HG03469 (cell line): ENCODE measurements at regions not wholly inside any gene's neighbourhood (a gene's known extent, or its start where the extent isn't known, plus 50 kb on each side); places are given as distances from the start of the nearest gene placed in this dataset.

ENCODE experiments used
- ATAC-seq: cut with Tn5 transposase; IDR thresholded peaks from one replicate; pipeline ENCODE4 v1.9.1; 2021; ENCODE audit warnings: mild to moderate bottlenecking, moderate library complexity, moderate number of reproducible peaks; ENCODE audit not compliant: unreplicated experiment

DNA sequence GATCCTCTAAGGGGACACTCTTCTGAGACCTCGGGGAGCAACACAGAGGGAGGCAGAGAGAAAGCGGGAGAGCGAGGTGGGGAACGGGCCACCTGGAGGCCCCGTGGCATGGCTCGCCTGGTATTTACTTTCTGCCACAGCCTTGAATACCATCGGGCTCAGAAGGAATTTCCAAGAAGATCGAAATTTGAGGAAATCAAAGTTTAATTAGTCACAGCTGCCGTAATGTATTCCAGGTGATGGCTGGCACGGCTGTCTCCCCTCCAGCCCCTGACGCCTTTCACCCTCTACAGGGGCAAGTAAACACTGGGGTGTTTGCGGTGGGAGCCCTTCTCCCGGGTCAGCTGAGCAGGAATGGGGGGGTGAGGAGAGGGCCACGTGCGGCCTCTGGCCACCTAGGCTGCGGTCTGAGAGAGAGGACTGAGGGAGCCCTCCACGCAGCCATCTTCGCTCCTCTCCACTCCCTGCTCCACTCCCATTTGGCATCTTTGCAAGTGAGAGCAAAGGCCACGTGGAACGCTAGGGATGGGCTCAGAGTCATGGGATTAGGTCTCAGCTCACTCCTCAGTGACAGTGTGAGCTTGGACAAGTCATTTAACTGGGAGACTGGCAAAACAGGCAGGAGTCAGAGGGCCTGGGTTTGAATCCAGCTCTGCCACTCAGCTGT lies 125.2 kb downstream of the SYF2 start:
- ATAC-seq: no peak

DNA sequence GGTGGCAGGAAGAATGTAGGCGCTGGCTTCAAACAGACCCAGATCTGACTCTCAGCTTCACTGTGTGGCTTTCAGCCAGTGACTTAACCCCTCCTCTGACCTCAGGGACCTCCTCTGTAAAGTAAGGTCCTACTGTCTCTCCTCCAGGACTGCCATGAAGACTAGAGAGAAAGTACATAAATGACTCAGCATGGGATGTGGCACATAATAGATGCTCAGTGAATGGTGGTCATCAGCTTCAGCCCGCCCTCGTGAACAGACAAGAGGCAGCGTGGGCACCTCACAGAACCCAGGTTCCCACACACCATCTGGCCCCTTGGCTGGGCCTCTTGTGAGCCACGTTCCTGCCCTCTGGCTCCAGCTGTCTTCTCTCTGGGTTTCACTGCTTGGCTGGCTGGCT lies 126.0 kb downstream of the SYF2 start:
- no peak for ATAC-seq

DNA sequence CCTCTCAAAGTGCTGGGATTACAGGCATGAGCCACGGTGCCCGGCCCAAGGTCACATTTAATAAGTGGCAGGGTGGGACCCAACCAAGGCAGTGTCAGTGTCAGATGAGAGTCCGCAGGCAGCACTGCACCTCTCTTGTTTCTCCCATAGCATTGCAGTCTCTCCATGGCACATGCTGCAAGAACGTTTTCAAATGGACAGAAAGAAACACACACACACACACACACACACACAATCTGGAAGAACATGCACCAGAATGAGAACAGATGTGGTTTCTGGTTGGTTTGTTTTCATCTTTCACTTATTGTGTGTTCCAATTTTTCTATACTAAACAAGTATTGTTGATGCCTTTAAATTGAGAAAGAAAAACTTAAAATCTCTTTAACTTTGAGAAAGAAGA lies 126.5 kb downstream of the SYF2 start:
- no peak for ATAC-seq

DNA sequence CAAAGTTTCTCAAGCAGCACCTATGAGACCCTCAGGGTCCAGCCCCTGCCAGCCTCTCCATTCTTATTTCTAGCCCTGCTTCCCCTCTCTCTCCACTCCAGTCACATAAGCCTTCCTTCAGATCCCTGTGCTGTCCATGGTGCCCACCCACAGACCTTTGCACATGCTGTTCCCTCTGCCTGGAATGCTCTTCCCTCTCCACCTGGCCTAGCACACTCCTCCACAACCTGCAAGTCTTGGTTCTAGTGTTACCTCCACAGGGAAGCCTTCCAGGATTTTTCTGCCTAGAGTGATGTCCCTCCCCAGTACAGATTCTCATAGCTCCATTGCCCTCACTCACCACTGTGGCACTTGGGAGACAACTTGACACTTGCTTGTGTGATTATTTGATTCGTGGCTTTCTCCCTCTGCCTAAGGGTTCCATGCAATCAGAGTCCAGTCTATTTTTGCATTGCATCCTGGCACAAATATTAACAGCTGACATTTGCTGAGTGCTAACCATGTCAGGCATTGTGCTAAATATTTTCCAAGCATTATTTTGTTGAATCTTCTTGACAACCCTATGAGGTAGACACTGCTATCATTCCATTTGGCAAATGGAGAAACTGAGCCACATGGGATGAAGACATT lies 127.3 kb downstream of the SYF2 start:
- no peak for ATAC-seq

DNA sequence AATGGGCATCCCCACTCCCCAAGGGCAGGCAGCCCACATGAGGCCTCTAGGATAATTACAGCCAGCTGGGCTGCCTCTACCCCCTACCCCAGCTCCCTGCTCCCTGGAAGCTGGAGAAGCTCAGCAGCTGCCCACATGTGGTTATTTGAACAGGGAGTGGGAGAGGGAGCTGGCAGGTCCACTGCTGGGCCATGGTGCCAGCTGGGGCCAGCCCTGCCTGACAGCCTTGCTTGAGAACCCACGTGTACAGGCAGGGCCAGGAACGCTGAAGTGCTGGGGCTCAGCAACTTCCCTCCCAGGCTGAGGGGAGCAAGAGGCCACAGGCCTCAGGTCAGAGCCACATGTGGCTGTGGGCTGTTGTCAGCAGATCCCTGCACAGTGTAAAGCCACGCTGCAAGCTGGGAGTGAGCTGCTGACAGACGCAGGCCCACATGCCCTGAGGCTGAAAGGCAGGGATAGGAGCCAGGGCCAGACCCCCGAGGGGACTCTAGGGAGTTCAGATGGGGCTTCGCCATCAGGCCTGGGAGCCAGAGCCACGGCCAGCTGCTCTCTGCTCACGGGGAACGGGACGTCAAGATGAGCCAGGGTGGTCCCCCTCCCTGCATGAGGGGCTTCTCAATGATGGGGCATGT lies 129.0 kb downstream of the SYF2 start:
- no peak for ATAC-seq

DNA sequence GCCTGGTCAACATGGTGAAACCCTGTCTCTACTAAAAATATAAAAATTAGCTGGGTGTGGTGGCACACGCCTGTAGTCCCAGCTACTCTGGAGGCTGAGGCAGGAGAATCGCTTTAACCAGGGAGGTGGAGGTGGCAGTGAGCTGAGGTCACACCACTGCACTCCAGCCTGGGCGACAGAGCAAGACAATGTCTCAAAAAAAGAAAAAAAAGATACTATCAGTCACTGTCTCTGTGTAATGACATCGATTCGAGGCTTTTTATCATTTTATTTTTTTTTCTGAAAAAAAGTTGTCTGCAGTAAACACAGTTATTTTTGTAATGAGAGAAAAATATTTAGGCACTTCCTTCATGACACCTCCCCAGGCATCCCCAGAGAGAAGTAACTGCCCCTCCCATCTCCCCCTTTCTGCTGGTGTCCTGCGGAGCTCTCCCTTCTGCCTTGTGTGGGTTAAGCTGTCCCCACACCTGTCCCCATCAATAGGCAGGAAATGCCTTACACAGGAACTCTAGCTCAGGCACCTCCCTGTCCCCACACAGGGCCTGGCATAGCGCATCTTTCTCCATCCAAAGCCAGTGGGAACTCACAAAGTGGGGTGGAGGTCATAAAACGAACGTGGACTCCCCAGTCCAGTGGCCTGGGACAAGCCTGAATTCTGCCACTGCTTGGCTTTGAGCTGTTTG lies 132.0 kb downstream of the SYF2 start:
- ATAC-seq: no peak

DNA sequence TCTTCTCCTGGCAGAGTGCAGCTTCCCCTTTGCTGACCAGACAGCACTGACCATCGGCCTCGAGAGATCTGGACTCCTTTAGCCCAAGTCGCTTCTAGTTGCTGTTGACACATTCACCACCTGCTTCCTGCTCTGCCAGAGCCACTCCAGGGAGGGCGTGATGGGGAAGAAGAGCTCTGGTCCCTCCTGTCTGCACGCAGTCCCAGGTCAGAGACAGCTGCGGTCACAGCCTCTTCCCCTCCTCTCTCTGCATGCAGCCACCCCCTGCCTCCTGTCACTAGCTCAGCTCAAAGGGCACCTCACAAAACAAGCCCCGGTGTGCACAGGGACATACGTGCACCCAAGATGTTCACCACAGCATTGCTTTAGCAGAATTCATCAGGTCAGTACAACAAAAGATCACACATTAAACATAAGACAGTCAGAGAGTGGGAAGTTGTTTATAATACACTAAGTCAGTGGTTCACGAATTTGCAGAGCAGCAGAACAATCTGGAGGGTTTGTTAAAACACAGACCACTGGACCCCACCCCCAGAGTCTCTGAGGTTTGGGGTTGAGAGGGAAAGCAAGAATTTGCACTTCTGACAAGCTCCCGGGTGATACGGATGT lies 132.9 kb downstream of the SYF2 start:
- no peak for ATAC-seq

DNA sequence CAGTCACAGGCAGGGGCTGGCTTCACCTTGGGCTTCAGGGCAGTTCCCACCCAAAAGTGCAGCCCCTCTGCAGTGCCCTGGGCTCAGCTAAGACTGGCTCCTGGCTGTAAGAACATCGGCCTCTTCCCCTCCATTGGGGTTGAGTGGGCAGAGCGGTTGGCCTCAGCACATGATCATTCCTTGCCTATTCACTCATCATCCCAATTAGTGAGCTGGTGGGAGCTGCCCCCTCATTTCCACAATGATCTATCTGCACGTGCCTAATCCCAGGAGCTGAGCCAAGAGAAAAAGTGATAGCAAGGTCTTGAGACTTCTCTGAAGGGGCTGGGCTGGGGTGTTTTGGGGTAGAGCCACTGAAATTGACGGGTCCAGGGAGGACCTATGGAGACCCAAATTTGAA lies 133.6 kb downstream of the SYF2 start:
- ATAC-seq: no peak

DNA sequence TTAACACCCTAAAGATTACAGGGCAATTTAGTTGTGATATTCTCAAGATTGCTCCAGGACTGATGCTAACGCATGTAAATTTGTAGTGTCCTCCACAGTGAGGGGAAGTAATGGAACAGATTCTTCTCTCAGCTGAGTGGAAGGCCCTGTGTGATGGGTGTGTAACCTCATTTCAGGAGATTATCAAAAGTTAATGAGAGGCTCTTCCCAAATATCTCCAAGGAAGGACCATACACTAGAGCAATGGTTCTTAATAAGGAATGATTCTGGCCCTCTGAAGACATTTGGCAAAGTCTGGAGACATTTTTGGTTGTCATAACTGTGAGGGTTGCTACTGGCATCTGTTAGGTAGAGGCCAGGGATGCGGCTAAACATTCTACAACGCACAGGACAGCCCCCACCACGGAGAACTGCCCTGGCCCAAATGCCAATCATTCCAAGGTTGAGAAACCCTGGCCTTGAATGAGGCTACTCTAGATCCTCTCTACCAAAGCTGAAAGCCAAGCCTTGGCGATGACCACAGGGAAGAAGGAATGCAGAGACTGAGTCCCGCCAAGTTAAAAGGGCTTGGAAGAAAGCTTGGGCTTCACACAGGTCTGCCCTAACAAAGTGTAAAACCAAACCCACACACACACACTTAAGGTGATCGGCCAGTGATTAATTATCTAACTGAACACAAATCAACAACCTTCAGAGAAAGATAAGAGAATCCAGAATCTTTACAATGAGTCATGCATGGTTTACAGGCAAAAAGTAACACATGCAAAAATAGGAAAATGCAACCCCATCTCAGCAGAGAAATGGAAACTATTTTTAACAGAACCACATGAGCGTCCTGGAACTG lies 135.8 kb downstream of the SYF2 start:
- no peak for ATAC-seq

DNA sequence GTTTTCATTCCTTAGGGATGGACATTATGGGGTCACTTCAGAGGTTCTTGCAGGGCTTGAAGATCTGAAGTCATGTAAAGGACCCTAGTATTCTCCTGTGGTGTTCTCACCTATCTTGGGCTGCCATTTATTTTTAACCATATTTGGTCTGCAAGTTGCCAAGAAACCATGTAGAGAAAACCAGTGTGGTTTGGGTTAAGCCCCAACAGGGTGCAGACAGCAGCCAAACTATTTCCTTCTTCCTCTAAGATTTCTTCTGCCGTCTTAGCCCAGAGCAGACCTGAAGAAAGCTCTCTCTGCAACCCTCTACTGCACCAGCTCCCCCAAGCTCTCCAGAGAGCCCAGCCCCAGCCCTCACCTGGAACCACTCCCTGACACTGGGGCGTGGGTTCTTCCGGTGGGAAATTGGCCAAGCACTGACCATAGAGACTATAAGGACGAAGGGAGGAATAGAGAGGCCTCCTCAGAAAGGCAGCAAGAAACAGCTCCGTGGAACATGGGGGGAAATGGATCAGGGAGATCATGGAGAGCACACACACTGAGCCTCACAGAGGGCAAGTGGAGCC lies 136.6 kb downstream of the SYF2 start:
- ATAC-seq: no peak

DNA sequence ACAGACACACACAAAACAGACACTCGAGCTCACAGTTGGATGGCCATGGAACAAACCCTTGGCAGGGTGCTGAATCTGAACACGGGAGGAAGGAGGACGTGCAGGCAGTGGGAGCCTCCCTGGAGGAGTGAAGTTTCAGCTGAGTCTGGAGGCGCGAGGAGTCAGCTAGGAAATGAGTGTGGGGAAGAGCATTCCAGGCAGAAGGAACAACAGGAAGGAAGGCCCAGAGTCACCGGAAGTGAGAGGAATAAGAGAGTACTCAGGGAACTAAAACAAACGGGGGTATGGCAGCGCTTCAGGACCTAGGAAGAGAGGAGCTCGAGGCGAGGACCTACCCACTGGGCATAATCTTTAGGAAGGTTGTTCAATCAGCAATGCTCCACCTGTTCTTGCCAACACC lies 137.3 kb downstream of the SYF2 start:
- ATAC-seq: no peak

DNA sequence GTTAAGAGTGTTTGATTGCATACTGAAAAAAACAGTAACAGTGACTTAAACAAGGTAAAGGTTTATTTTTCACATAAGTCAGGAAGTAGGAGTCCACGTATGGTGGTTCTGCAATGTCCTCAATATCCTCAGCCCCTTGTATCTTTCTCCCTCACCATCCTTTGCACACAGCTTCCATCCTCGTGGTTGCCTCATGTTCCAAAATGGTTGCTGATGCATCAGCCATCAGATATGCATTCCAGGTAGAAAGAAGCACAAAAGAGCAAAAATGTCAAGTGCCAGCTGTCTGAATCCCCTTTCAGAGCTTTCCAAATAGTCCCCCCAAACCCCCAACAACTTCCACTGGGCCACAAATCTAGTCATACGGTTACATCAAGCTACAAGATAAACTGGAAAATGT lies 138.1 kb downstream of the SYF2 start:
- no peak for ATAC-seq

DNA sequence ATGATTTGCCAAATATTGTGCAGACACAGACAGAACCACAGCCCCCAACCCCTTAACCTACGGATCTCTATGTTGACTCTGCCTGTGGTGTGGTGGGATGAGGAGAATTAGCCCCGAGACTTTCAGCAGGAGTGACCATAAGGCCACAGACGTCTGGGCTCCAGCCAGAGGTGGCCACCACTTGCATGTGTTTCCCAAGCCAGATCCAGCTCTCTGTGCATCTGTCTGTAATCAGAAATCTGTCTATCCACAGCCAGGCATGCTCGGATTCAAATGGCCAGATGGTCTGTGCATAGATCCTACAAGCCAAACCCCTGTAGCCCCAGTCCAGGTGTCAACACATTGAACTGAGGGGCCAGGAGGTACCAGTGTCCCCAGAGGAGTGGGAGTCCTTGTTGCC lies 140.6 kb downstream of the SYF2 start:
- ATAC-seq: no peak

DNA sequence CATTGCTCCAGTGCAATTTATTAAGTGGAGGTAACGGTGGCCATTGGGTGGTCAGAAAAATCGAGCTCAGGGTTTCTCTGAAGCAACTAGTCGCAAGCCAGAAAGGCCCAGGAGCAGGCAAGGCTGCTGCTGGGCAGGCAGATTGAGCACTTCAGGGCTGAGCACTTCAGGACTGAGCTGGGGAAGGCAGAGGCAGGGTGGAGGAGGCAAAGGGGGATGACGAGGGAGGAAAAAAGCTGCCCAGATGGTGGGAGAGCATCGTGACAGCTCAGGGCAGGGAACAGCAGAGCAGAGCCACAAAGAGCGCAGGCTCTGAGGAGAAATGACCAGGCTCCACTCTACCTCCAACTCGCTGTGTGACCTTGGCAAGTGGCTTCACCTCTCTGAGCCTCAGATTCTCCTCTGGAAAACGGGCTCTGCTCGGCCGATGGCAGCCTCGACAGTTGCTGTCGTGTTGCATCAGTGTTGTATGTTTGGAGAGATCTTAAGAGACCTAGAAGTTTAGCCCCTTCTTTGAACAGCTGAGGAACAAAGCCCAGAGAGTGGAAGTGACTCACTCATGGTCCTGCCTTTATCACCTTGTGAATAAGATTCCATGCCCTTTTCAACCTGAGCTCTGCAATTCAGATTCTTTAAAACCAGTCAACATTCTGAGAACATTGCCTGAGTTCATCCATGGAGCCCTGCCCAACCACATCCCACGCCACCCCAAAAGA lies 141.4 kb downstream of the SYF2 start:
- no peak for ATAC-seq

DNA sequence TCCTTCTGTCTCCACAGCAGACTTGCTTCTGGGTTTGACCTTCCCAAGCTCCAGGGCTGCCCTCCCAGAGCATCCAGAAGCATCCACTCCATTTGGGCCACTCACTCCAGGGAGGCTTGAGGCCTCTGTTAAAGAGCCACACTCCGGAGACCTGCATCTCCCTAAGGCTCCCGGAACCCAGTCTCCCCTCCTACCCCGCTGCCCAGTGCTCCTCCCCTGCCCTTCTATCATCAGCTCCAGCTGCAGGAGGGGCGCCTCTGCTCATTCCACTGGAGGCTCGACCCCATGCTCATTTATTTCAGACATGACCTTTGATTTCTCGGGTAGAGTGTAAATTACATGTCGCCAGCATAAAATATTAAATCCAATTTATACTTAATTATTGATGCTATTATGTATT lies 142.5 kb downstream of the SYF2 start:
- no peak for ATAC-seq

DNA sequence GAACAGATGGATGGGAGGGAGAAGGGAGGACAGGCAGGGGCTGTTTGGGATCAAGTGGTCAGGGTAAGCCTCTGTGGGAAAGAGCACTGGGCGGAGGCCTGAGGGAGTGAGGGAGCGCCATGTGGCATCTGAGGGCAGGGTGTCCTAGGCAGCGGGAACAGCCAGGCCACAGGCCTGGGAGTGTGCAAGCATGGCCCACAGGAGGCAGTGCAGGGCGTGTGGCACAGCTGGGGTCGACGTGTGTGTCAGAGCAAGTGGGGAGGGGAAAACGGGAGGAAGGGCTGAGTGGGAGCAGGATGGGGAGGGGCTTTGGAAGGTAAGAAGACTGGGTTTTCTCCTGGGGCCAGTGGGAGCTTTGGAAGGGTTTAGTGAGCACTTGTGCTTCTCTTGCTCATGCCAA lies 143.4 kb downstream of the SYF2 start:
- ATAC-seq: no peak

DNA sequence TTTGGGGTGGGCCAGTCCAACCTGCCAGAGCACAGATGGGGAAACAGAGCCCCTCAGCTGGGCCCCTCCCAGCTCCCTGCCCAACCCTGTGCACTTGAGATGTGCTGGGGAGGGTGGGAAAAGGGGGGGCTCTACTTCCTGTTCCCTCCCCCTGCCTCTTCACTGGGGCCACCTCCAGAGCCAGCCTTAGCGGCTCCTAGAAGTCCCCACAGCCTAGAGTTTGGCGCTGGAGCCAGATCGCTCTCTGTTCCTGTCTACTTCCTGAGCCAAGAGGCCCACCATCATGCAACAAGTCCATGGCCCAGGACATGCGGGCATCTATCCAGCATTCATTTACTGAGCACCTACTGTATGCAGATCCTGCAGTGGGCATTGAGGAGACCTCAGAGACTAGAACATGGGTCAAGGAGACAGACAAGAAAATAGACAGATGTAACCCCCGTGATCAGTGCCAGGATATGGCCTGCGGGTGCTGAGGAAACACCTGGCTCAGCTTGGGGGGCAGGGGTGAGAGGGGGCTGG lies 144.1 kb downstream of the SYF2 start:
- ATAC-seq: no peak

DNA sequence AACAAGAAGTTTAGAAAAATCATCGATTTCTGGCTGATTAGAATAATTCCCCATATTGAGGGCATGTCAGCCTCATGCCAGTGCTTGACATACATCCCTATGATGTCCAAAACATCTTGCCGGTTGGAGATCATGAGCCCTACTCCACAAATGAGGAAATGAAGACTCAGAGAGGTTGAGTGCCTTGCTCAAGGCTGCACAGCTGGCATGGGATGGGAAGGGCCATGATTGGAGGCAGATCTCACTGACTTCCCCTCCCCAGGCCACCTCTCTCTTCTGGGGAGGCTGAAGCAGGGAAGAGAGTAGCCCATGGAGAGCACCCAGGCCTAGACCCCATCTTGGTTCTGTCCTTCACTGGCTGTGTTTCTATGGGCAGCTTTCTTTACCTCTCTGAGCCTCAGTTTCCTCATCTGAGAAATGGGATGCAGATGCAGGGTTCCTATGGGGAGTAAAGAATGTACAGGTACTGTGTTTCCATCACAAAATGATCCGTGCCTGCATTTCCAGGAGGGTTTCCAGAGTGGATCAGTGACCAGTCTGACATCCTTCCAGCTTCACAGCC lies 145.7 kb downstream of the SYF2 start:
- no peak for ATAC-seq

DNA sequence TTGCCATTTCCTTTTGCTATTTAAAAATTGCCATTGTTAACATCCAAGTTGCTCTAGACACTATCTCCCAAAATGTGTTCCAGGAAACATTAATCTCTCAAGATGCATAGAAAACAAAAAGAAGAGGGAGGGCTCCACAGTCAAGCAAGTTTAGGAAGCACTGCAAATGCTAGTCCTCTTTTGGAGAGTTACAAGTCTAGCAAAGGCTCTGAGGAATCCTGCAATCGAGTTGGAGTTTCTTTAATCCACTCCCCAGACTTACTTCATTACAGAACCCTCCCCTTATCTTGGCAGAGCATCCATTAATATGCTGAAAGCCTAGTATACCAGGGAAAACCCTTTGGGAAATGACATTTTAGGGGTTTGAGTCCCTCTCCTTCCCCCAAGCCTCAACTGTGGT lies 147.9 kb downstream of the SYF2 start:
- no peak for ATAC-seq
